Kidney (tissue), 13 donors: ENCODE measurements at regions not wholly inside any gene's neighbourhood (a gene's known extent, or its start where the extent isn't known, plus 50 kb on each side); places are given as distances from the start of the nearest gene placed in this dataset.

ENCODE experiments used
- DNase-seq, 5 donors: peaks; one replicate each; pipeline ENCODE4 v3.0.0-alpha.2; 2013 to 2020
- FAIRE-seq: peaks from 2 replicates; lab custom pipeline; 2012; peaks lifted over from hg19 to GRCh38; lab: Jason Lieb, UNC
- H3K27ac ChIP-seq, 2 donors: one replicate each; pipeline ENCODE4 v1.7.0; 2013; ENCODE audit warnings: low read depth in 2 of 2, low read length in 2 of 2, inconsistent platforms in 1 of 2
- H3K27me3 ChIP-seq: one replicate; pipeline ENCODE4 v1.7.1; 2013; ENCODE audit warnings: low read length, inconsistent platforms; ENCODE audit not compliant: control insufficient read depth, insufficient read depth
- H3K36me3 ChIP-seq, 3 donors: one replicate each; pipeline versions ENCODE4 v1.7.0 to v1.7.1; 2013; ENCODE audit warnings: low read length in 3 of 3, control low read depth in 1 of 3, inconsistent platforms in 1 of 3; ENCODE audit not compliant: insufficient read depth in 3 of 3, control insufficient read depth in 2 of 3
- H3K4me1 ChIP-seq, 3 donors: one replicate each; pipeline versions ENCODE4 v1.7.0 to v1.7.1; 2013; ENCODE audit warnings: low read length in 3 of 3, inconsistent platforms in 1 of 3, low read depth in 1 of 3; ENCODE audit not compliant: control insufficient read depth in 2 of 3, insufficient read depth in 2 of 3
- H3K4me3 ChIP-seq, 3 donors: one replicate each; pipeline versions ENCODE4 v1.7.0 to v1.8.1; 2013; ENCODE audit warnings: low read length in 3 of 3, control low read depth in 1 of 3, inconsistent platforms in 1 of 3
- H3K9ac ChIP-seq, 3 donors: one replicate each; pipeline versions ENCODE4 v1.7.0 to v1.7.1; 2013; ENCODE audit warnings: low read length in 3 of 3, control low read depth in 1 of 3, inconsistent platforms in 1 of 3
- H3K9me3 ChIP-seq, 3 donors: one replicate each; pipeline versions ENCODE4 v1.7.0 to v1.7.1; 2013; ENCODE audit warnings: low read length in 3 of 3, control low read depth in 1 of 3, inconsistent platforms in 1 of 3; ENCODE audit not compliant: control insufficient read depth in 2 of 3, insufficient read depth in 1 of 3
- CTCF ChIP-seq: IDR thresholded peaks from 3 replicates; pipeline ENCODE4 v1.5.1; 2012; ENCODE audit warnings: mild to moderate bottlenecking, moderate library complexity, borderline replicate concordance; ENCODE audit not compliant: insufficient read depth; ENCODE audit errors: extremely low read depth
- intact Hi-C: fragments of 100-400 bp; cut with DNase I; formaldehyde crosslinking; loops from one replicate; pipeline ENCODE4 v1.11.1; 2022
- donor health status: control.
- donor health status: control.
- donor health status: control.
- donor health status: control.
- donor health status: control.
- donor health status: DM: yes; HTN: yes; CAD: no.
- donor health status: Normal renal cell carcinoma (clear cell type).

- FAIRE-seq (no peak), DNase-seq (no peak)
- Histone ChIP-seq H3K4me1 (peaks cover 0 to 7% (median 5%) of the 10 kb centered on the region in 3 donors), H3K36me3 (peaks cover 0 to 6% (median 0%) of the 10 kb centered on the region in 3 donors), H3K27ac (no peak overlapping the region), H3K9me3 (no peaks in the 10 kb centered on the region), H3K27me3 (no peaks in the 10 kb centered on the region), H3K9ac (no peak overlapping the region), H3K4me3 (no peak overlapping the region)
- intact Hi-C loops: no loop called here
- TF ChIP-seq CTCF: no peak
Measured at GRCh38 chr17:419073-419735, 66.6 kb upstream of the RPH3AL start.

DNA sequence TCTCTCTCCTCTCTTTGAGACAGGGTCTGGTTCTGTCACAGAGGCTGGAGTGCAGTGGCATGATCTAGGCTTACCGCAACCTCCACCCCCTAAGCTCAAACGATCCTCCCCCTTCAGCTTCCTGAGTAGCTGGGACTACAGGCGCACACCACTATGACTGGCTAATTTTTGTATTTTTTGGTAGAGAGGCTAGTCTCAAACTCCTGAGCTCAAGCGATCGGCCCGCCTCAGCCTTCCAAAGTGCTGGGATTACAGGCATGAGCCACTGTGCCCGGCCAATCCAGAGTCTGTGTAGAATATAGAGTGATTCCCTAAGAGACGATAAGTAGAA lies 65.8 kb upstream of the RPH3AL start:
- no peak for TF ChIP-seq CTCF
- Histone ChIP-seq H3K9ac (no peak overlapping the region), H3K4me1 (peaks cover 0 to 7% (median 5%) of the 10 kb centered on the region in 3 donors), H3K4me3 (no peak overlapping the region), H3K36me3 (peaks cover 0 to 10% (median 0%) of the 10 kb centered on the region in 3 donors), H3K27me3 (no peaks in the 10 kb centered on the region), H3K9me3 (no peaks in the 10 kb centered on the region), H3K27ac (no peak overlapping the region)
- DNase-seq (no peak), FAIRE-seq (no peak)
- intact Hi-C loops: no loop called here

GRCh38 chr17:417691-418420 lies 65.2 kb upstream of the RPH3AL start:
- Histone ChIP-seq H3K36me3 (peaks cover 0 to 10% (median 0%) of the 10 kb centered on the region in 3 donors), H3K27me3 (no peaks in the 10 kb centered on the region), H3K4me1 (peaks cover 0 to 7% (median 5%) of the 10 kb centered on the region in 3 donors), H3K9ac (no peak overlapping the region), H3K9me3 (no peaks in the 10 kb centered on the region), H3K4me3 (no peak overlapping the region), H3K27ac (no peak overlapping the region)
- FAIRE-seq (no peak), DNase-seq (no peak)
- intact Hi-C loops: no loop called here
- TF ChIP-seq CTCF: no peak
